PC-3 (cell line): ENCODE measurements at regions not wholly inside any gene's neighbourhood (a gene's known extent, or its start where the extent isn't known, plus 50 kb on each side); places are given as distances from the start of the nearest gene placed in this dataset.
"Not testable (repeated sequence)": the region's sequence is repeated elsewhere in the genome, so short reads cannot be mapped to it uniquely, and the experiment has no call there.

Experiments
- ATAC-seq: fragments of 200-7000 bp; cut with Tn5 transposase; 2 replicates; pipeline ENCODE4 v1.9.1; 2020; ENCODE audit warnings: mild to moderate bottlenecking, moderate library complexity
- BruUV-seq: library from RNA; stranded (reverse); fragments of 400-500 nt; replicated peaks from 2 replicates; lab custom pipeline; 2021; lab: Mats Ljungman, UMichigan
- CTCF ChIA-PET: fragments of 300-600 bp; sonication (Branson Sonifier 250); formaldehyde crosslinking; loops from one replicate; lab custom pipeline; 2022; ENCODE audit warnings: antibody characterized with exemption; lab: Charles Lee
- POLR2A ChIA-PET: fragments of 300-600 bp; sonication (Branson Sonifier 250); formaldehyde crosslinking; loops from one replicate; lab custom pipeline; 2022; ENCODE audit warnings: antibody characterized with exemption; ENCODE audit not compliant: unreplicated experiment; lab: Charles Lee
- DNase-seq: peaks from one replicate; pipeline ENCODE4 v3.0.0-alpha.2; 2015
- H2AFZ ChIP-seq: fragments of 300-600 bp; sonication (generic); 2 replicates; pipeline ENCODE4 v1.6.0; 2016; ENCODE audit warnings: antibody characterized with exemption, low read length
- H3F3A ChIP-seq: fragments of 300-600 bp; sonication (generic); one replicate; pipeline ENCODE4 v1.6.0; 2017; ENCODE audit warnings: antibody characterized with exemption, low read length, control low read depth, mild to moderate bottlenecking; ENCODE audit not compliant: unreplicated experiment
- H3K27ac ChIP-seq: fragments of 300-600 bp; sonication (generic); 2 replicates; pipeline ENCODE4 v1.5.1; 2016; ENCODE audit warnings: mild to moderate bottlenecking, low read length
- H3K27me3 ChIP-seq: fragments of 300-600 bp; sonication (generic); 2 replicates; pipeline ENCODE4 v1.6.1; 2016; ENCODE audit warnings: low read length, mixed read lengths
- H3K36me3 ChIP-seq: fragments of 300-600 bp; sonication (generic); 2 replicates; pipeline ENCODE4 v1.6.1; 2016; ENCODE audit warnings: low read depth, mixed run types, low read length, mixed read lengths
- H3K4me1 ChIP-seq: fragments of 300-600 bp; sonication (generic); 2 replicates; pipeline ENCODE4 v1.5.1; 2016; ENCODE audit warnings: low read length; ENCODE audit not compliant: insufficient read depth
- H3K4me2 ChIP-seq: fragments of 300-600 bp; sonication (generic); 2 replicates; pipeline ENCODE4 v1.6.0; 2016; ENCODE audit warnings: low read length
- H3K4me3 ChIP-seq: fragments of 300-600 bp; sonication (generic); 2 replicates; pipeline ENCODE4 v1.5.1; 2016; ENCODE audit warnings: mild to moderate bottlenecking, low read length, mixed read lengths
- H3K79me2 ChIP-seq: fragments of 300-600 bp; sonication (generic); 2 replicates; pipeline ENCODE4 v1.6.1; 2017; ENCODE audit warnings: low read length, mixed read lengths
- H3K9ac ChIP-seq: fragments of 300-600 bp; sonication (generic); 2 replicates; pipeline ENCODE4 v1.6.0; 2016; ENCODE audit warnings: mild to moderate bottlenecking, low read length
- H3K9me2 ChIP-seq: fragments of 300-600 bp; sonication (generic); replicated peaks from 2 replicates; pipeline ENCODE4 v1.6.1; 2016; ENCODE audit warnings: mixed run types, low read length, mixed read lengths
- H3K9me3 ChIP-seq: fragments of 300-600 bp; sonication (generic); 2 replicates; pipeline ENCODE4 v1.6.1; 2016; ENCODE audit warnings: low read length, mixed read lengths
- H4K20me1 ChIP-seq: fragments of 300-600 bp; sonication (generic); 2 replicates; pipeline ENCODE4 v1.6.1; 2016; ENCODE audit warnings: low read length, mixed read lengths
- EZH2 ChIP-seq: fragments of 300-600 bp; sonication (generic); IDR thresholded peaks from one replicate; pipeline ENCODE4 v1.6.1; 2017; ENCODE audit warnings: antibody characterized with exemption, mild to moderate bottlenecking, low read length; ENCODE audit not compliant: unreplicated experiment
- EZH2phosphoT487 ChIP-seq: fragments of 300-600 bp; sonication (generic); IDR thresholded peaks from 2 replicates; pipeline ENCODE4 v1.6.1; 2018; ENCODE audit warnings: mild to moderate bottlenecking, antibody characterized with exemption, low read length, borderline replicate concordance
- intact Hi-C: fragments of 100-400 bp; cut with micrococcal nuclease; formaldehyde crosslinking; loops from 2 replicates; pipeline ENCODE4 v1.9.0; 2023
- TF ChIP-seq, protein P1 (sequence below): fragments of 300-600 bp; sonication (generic); conservative IDR thresholded peaks from 2 replicates; pipeline ENCODE4 v1.5.1; 2017; ENCODE audit warnings: antibody characterized with exemption, low read depth, mild to moderate bottlenecking, low read length

DNA sequence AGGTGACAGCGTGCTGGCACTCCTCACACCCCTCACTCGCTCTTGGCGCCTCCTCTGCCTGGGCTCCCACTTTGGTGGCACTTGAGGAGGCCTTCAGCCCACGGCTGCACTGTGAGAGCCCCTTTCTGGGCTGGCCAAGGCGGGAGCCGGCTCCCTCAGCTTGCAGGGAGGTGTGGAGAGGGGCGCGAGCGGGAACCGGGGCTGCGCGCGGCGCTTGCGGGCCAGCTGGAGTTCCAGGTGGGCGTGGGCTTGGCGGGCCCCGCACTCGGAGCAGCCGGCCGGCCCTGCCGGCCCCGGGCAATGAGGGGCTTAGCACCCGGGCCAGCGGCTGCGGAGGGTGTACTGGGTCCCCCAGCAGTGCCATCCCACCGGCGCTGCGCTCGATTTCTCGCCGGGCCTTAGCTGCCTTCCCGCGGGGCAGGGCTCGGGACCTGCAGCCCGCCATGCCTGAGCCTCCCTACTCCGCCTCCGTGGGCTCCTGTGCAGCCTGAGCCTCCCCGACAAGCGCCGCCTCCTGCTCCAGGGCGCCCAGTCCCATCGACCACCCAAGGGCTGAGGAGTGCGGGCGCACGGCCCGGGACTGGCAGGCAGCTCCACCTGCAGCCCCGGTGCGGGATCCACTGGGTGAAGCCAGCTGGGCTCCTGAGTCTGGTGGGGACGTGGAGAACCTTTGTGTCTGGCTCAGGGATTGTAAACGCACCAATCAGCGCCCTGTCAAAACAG lies 247.7 kb upstream of the SLIT2 start:
- H3K79me2 ChIP-seq, POLR2A ChIA-PET, DNase-seq, H3K36me3 ChIP-seq, H3K27ac ChIP-seq, H3K4me3 ChIP-seq, H3K4me2 ChIP-seq, H3K9ac ChIP-seq, H3K9me3 ChIP-seq, H3K27me3 ChIP-seq, H2AFZ ChIP-seq, ATAC-seq, H3K4me1 ChIP-seq, BruUV-seq, H3K9me2 ChIP-seq, intact Hi-C loops, CTCF ChIA-PET, H4K20me1 ChIP-seq, H3F3A ChIP-seq: not testable (repeated sequence)

DNA sequence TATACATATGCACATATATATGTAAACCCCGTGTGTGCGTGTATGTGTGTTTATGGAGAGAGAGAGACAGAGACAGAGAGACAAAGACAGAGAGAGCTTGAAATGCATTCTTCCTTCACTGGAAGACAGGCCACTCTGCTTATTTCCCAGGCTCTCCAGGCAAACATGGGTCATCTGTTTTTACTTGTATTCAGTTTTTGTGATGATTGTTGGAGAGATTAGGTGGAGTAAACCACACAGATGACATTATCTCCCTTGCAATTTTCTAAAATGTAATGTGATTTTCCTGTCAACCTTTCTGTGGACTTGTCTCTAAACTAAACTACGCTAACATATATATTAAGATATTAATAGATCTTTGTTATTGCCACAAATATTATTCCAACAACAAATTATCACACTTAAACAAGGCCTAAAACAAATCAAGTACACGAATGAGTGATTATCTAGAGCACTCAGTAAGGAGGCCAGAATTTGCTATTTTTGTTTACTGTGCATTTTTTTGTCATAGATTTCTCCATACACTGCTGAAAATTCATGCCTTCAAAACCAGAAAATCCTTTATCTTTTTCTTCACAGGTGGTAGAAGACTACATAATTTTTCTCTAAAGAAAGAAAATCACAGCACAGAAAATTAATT lies 251.8 kb upstream of the SLIT2 start:
- no peak for DNase-seq
- BruUV-seq: no TSS peak
- no peaks in the 10 kb centered on the region for H3F3A ChIP-seq
- TF ChIP-seq EZH2 (no peak), EZH2phosphoT487 (no peak)
- TF ChIP-seq, protein P1, sequence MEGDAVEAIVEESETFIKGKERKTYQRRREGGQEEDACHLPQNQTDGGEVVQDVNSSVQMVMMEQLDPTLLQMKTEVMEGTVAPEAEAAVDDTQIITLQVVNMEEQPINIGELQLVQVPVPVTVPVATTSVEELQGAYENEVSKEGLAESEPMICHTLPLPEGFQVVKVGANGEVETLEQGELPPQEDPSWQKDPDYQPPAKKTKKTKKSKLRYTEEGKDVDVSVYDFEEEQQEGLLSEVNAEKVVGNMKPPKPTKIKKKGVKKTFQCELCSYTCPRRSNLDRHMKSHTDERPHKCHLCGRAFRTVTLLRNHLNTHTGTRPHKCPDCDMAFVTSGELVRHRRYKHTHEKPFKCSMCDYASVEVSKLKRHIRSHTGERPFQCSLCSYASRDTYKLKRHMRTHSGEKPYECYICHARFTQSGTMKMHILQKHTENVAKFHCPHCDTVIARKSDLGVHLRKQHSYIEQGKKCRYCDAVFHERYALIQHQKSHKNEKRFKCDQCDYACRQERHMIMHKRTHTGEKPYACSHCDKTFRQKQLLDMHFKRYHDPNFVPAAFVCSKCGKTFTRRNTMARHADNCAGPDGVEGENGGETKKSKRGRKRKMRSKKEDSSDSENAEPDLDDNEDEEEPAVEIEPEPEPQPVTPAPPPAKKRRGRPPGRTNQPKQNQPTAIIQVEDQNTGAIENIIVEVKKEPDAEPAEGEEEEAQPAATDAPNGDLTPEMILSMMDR: no peak
- no peaks in the 10 kb centered on the region for H3K9me3 ChIP-seq
- intact Hi-C loops: no loop called here
- ChIA-PET POLR2A (no interaction called here), CTCF (no interaction called here)
- no peak overlapping the region for H3K4me2 ChIP-seq
- H3K4me3 ChIP-seq: no peak overlapping the region
- no peaks in the 10 kb centered on the region for H3K79me2 ChIP-seq
- no peaks in the 10 kb centered on the region for H3K36me3 ChIP-seq
- H3K27me3 ChIP-seq: no peaks in the 10 kb centered on the region
- H3K27ac ChIP-seq: no peak overlapping the region
- H2AFZ ChIP-seq: no peak overlapping the region
- no peaks in the 10 kb centered on the region for H4K20me1 ChIP-seq
- no peaks in the 10 kb centered on the region for H3K9me2 ChIP-seq
- no peaks in the 10 kb centered on the region for H3K4me1 ChIP-seq
- no peak for ATAC-seq
- H3K9ac ChIP-seq: no peak overlapping the region

DNA sequence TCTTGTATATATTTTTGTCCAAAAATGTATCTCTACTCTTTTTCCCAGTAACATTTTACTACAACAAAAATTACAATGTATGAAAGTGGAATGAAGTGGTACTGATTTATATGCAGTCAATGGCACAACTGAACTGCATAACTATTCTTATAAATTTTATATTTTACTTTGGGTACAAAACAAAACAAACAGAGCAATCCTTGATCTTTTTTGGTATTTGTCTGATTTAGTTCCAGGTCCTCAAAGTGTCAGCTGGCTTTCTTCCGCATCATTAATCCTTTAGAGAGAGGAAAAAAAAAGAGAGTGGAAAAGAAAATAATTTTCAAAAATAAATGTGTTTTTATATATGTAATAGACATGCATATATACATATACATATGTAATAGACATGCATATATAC lies 252.4 kb upstream of the SLIT2 start:
- Histone ChIP-seq H3K36me3 (no peaks in the 10 kb centered on the region), H3F3A (no peaks in the 10 kb centered on the region), H3K79me2 (no peaks in the 10 kb centered on the region), H3K27ac (no peak overlapping the region), H2AFZ (no peak overlapping the region), H3K27me3 (no peaks in the 10 kb centered on the region), H3K4me2 (no peak overlapping the region), H4K20me1 (no peaks in the 10 kb centered on the region), H3K9ac (no peak overlapping the region), H3K9me2 (no peaks in the 10 kb centered on the region), H3K4me1 (no peaks in the 10 kb centered on the region), H3K4me3 (no peak overlapping the region), H3K9me3 (no peaks in the 10 kb centered on the region)
- DNase-seq (no peak), ATAC-seq (no peak)
- POLR2A ChIA-PET: no interaction called here
- TF ChIP-seq EZH2phosphoT487 (no peak), EZH2 (no peak)
- TF ChIP-seq, protein P1: no peak
- CTCF ChIA-PET: no interaction called here
- intact Hi-C loops: no loop called here
- no TSS peak for BruUV-seq
